IMR-90 (cell line): ENCODE measurements at regions not wholly inside any gene's neighbourhood (a gene's known extent, or its start where the extent isn't known, plus 50 kb on each side); places are given as distances from the start of the nearest gene placed in this dataset.

Experiments used
- BHLHE40 ChIP-seq: fragments of 150-350 bp; IDR thresholded peaks from 2 replicates; pipeline ENCODE4 v1.6.1; 2016; ENCODE audit warnings: mild to moderate bottlenecking, low read depth, low read length
- CEBPB ChIP-seq: IDR thresholded peaks from 2 replicates; pipeline ENCODE4 v1.6.1; 2012; ENCODE audit warnings: low read depth, low read length, improper control_type of control experiment
- CTCF ChIP-seq: conservative IDR thresholded peaks from 2 replicates; pipeline ENCODE4 v1.5.1; 2012; ENCODE audit warnings: mild to moderate bottlenecking, low read depth, low read length, improper control_type of control experiment
- FOS ChIP-seq: fragments of 150-350 bp; IDR thresholded peaks from 2 replicates; pipeline ENCODE4 v1.6.1; 2016; ENCODE audit warnings: low read depth, low read length
- MAFK ChIP-seq: IDR thresholded peaks from 2 replicates; pipeline ENCODE4 v1.6.1; 2012; ENCODE audit warnings: low read depth, low read length, improper control_type of control experiment
- MAZ ChIP-seq: IDR thresholded peaks from 2 replicates; pipeline ENCODE4 v1.6.1; 2012; ENCODE audit warnings: low read depth, mild to moderate bottlenecking, low read length, improper control_type of control experiment, moderate library complexity, borderline replicate concordance
- NFE2L2 ChIP-seq: fragments of 150-350 bp; IDR thresholded peaks from 2 replicates; pipeline ENCODE4 v1.6.1; 2016; ENCODE audit warnings: low read depth, mild to moderate bottlenecking, low read length
- POLR2A ChIP-seq: IDR thresholded peaks from 2 replicates; pipeline ENCODE4 v1.6.1; 2012; ENCODE audit warnings: mild to moderate bottlenecking, low read depth, low read length
- RAD21 ChIP-seq: IDR thresholded peaks from 2 replicates; pipeline ENCODE4 v1.6.1; 2012; ENCODE audit warnings: low read length, improper control_type of control experiment
- RCOR1 ChIP-seq: IDR thresholded peaks from 2 replicates; pipeline ENCODE4 v1.6.1; 2012; ENCODE audit warnings: mild to moderate bottlenecking, low read length, improper control_type of control experiment; ENCODE audit not compliant: insufficient replicate concordance
- RFX5 ChIP-seq: IDR thresholded peaks from 2 replicates; pipeline ENCODE4 v1.8.0; 2012; ENCODE audit warnings: low read depth, mild to moderate bottlenecking, low read length, moderate library complexity
- SMC3 ChIP-seq: fragments of 150-350 bp; IDR thresholded peaks from 2 replicates; pipeline ENCODE4 v1.6.1; 2016; ENCODE audit warnings: low read depth, mild to moderate bottlenecking, antibody characterized with exemption, low read length, moderate library complexity

- no peak for TF ChIP-seq CTCF
- no peak for TF ChIP-seq POLR2A
- TF ChIP-seq RFX5: no peak
- no peak for TF ChIP-seq RAD21
- no peak for TF ChIP-seq MAFK
- TF ChIP-seq SMC3: no peak
- no peak for TF ChIP-seq FOS
- no peak for TF ChIP-seq RCOR1
- TF ChIP-seq NFE2L2: no peak
- TF ChIP-seq CEBPB: no peak
- no peak for TF ChIP-seq MAZ
- no peak for TF ChIP-seq BHLHE40
Observed at GRCh38 chr9:26523577-26523976, 369.0 kb downstream of the CAAP1 start.
